DOHH2 (cell line): ENCODE measurements at regions not wholly inside any gene's neighbourhood (a gene's known extent, or its start where the extent isn't known, plus 50 kb on each side); places are given as distances from the start of the nearest gene placed in this dataset.
"Not testable (repeated sequence)": the region's sequence is repeated elsewhere in the genome, so short reads cannot be mapped to it uniquely, and the experiment has no call there.

Source experiments
- H3F3A ChIP-seq: fragments of 200-600 bp; sonication (generic), shearing (Covaris generic); 2 replicates; pipeline ENCODE4 v1.6.0; 2016; ENCODE audit warnings: antibody characterized with exemption, mild to moderate bottlenecking; ENCODE audit not compliant: control insufficient read depth, insufficient read depth
- H3K27ac ChIP-seq: fragments of 200-600 bp; sonication (generic); 2 replicates; pipeline ENCODE4 v1.5.1; 2014; ENCODE audit warnings: low read depth, mild to moderate bottlenecking, low read length, moderate library complexity
- H3K27me3 ChIP-seq: fragments of 200-600 bp; sonication (generic); 2 replicates; pipeline ENCODE4 v1.6.1; 2014; ENCODE audit warnings: mild to moderate bottlenecking, low read length, mixed read lengths; ENCODE audit not compliant: control insufficient read depth
- H3K36me3 ChIP-seq: fragments of 200-600 bp; sonication (generic); 2 replicates; pipeline ENCODE4 v1.6.1; 2014; ENCODE audit warnings: mild to moderate bottlenecking, low read length, moderate library complexity, mixed read lengths; ENCODE audit not compliant: control insufficient read depth
- H3K4me1 ChIP-seq: fragments of 200-600 bp; sonication (generic); 2 replicates; pipeline ENCODE4 v1.6.1; 2014; ENCODE audit warnings: mild to moderate bottlenecking, low read length, mixed read lengths; ENCODE audit not compliant: control insufficient read depth
- H3K4me2 ChIP-seq: fragments of 200-600 bp; sonication (generic); 2 replicates; pipeline ENCODE4 v1.6.0; 2014; ENCODE audit warnings: mild to moderate bottlenecking, low read length, moderate library complexity
- H3K4me3 ChIP-seq: fragments of 200-600 bp; sonication (generic); 2 replicates; pipeline ENCODE4 v1.5.1; 2014; ENCODE audit warnings: mild to moderate bottlenecking, low read length, mixed read lengths
- H3K79me2 ChIP-seq: fragments of 200-600 bp; sonication (generic); 2 replicates; pipeline ENCODE4 v1.6.1; 2014; ENCODE audit warnings: mild to moderate bottlenecking, low read length, mixed read lengths; ENCODE audit not compliant: control insufficient read depth
- H3K9me2 ChIP-seq: fragments of 200-600 bp; sonication (generic); replicated peaks from 2 replicates; pipeline ENCODE4 v1.6.1; 2014; ENCODE audit warnings: mild to moderate bottlenecking, low read length, mixed read lengths; ENCODE audit not compliant: control insufficient read depth
- H3K9me3 ChIP-seq: fragments of 200-600 bp; sonication (generic); 2 replicates; pipeline ENCODE4 v1.6.1; 2014; ENCODE audit warnings: antibody characterized with exemption, low read length, mixed read lengths; ENCODE audit not compliant: control insufficient read depth, insufficient read depth
- H4K20me1 ChIP-seq: fragments of 200-600 bp; sonication (generic); 2 replicates; pipeline ENCODE4 v1.6.0; 2014; ENCODE audit warnings: low read depth, mild to moderate bottlenecking, antibody characterized with exemption, low read length, moderate library complexity; ENCODE audit not compliant: control insufficient read depth, insufficient read depth
- EZH2phosphoT487 ChIP-seq: fragments of 200-600 bp; sonication (generic); IDR thresholded peaks from 2 replicates; pipeline ENCODE4 v1.6.1; 2017; ENCODE audit warnings: borderline replicate concordance, mild to moderate bottlenecking, antibody characterized with exemption, low read length, moderate library complexity, mixed read lengths
- TF ChIP-seq, protein P1 (sequence below): fragments of 200-600 bp; sonication (generic); IDR thresholded peaks from one replicate; pipeline ENCODE4 v1.5.1; 2014; ENCODE audit warnings: antibody characterized with exemption, mild to moderate bottlenecking, low read depth, low read length; ENCODE audit not compliant: poor library complexity, severe bottlenecking

DNA sequence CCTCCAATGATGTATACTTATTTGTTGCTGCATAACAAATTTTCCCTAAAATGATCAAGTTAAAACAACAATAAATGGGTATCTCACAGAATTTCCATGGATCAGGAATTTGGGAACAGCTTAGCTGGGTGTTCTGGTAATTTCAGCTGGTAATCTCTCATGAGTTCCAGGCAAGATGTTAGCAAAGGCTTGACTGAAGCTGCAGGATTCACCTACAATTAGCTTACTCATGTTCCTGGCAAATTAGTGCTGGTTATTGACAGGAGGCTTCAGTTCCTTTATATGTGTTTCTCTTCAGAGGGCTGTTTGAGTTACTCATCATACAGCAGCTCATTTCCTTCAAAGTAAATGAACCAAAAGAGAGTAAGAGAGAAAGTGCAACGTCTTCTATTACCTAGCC lies 506.3 kb upstream of the IMPG1 start:
- no peak overlapping the region for H3K4me3 ChIP-seq
- H3K9me2 ChIP-seq = no peaks in the 10 kb centered on the region
- no peaks in the 10 kb centered on the region for H3K27me3 ChIP-seq
- TF ChIP-seq, protein P1, sequence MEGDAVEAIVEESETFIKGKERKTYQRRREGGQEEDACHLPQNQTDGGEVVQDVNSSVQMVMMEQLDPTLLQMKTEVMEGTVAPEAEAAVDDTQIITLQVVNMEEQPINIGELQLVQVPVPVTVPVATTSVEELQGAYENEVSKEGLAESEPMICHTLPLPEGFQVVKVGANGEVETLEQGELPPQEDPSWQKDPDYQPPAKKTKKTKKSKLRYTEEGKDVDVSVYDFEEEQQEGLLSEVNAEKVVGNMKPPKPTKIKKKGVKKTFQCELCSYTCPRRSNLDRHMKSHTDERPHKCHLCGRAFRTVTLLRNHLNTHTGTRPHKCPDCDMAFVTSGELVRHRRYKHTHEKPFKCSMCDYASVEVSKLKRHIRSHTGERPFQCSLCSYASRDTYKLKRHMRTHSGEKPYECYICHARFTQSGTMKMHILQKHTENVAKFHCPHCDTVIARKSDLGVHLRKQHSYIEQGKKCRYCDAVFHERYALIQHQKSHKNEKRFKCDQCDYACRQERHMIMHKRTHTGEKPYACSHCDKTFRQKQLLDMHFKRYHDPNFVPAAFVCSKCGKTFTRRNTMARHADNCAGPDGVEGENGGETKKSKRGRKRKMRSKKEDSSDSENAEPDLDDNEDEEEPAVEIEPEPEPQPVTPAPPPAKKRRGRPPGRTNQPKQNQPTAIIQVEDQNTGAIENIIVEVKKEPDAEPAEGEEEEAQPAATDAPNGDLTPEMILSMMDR = no peak
- no peak for TF ChIP-seq EZH2phosphoT487
- H3K36me3 ChIP-seq = no peaks in the 10 kb centered on the region
- H3K4me1 ChIP-seq = no peaks in the 10 kb centered on the region
- no peaks in the 10 kb centered on the region for H4K20me1 ChIP-seq
- H3K79me2 ChIP-seq = no peaks in the 10 kb centered on the region
- H3K4me2 ChIP-seq = no peak overlapping the region
- H3F3A ChIP-seq = no peaks in the 10 kb centered on the region
- H3K27ac ChIP-seq = no peak overlapping the region
- H3K9me3 ChIP-seq = no peaks in the 10 kb centered on the region

DNA sequence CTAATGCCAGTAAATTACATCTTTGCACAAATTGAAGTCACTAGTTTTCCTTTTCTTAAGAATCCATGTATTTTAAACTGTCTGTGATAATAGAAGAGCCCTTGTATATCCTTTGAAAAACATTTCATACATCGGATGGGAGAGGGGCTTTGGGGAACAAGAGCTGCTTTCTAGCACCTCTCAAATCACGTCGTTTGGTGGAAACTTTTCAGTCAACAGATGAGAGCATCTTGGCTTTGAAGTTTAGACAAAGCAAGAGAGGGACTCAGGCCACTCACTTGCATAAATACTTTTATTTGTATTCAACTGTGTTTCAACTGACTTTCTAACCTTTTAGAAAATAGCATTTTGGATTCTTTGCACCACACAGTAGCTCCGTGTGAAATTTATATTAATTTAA lies 502.3 kb upstream of the IMPG1 start:
- Histone ChIP-seq H3K4me2 (no peak overlapping the region), H3F3A (no peaks in the 10 kb centered on the region), H3K36me3 (no peaks in the 10 kb centered on the region), H3K4me1 (no peaks in the 10 kb centered on the region), H3K9me2 (no peaks in the 10 kb centered on the region), H3K27ac (no peak overlapping the region), H3K27me3 (no peaks in the 10 kb centered on the region), H3K9me3 (no peaks in the 10 kb centered on the region), H3K4me3 (no peak overlapping the region), H3K79me2 (no peaks in the 10 kb centered on the region), H4K20me1 (no peaks in the 10 kb centered on the region)
- no peak for TF ChIP-seq EZH2phosphoT487
- TF ChIP-seq, protein P1 = no peak

DNA sequence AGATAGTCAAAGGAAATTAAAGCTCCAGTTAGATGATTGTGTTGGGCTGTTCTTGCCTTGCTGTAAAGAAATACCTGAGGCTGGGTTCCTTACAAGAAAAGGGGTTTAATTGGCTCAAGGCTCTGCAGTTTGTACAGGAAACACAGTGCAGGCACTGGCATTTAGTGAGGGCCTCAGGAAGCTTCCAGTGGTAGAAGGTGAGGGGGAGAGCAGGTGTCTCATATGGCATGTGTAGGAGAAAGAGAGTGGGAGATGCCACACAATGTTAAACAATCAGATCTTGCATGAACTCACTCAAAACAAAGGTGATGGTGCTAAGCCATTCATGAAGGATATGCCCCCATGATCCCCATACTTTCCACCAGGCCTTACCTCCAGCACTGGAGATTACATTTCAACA lies 493.5 kb upstream of the IMPG1 start:
- H4K20me1 ChIP-seq = no peaks in the 10 kb centered on the region
- H3K79me2 ChIP-seq = no peaks in the 10 kb centered on the region
- H3F3A ChIP-seq = no peaks in the 10 kb centered on the region
- H3K4me2 ChIP-seq = no peak overlapping the region
- no peak for TF ChIP-seq EZH2phosphoT487
- TF ChIP-seq, protein P1 = no peak
- no peak overlapping the region for H3K4me3 ChIP-seq
- H3K36me3 ChIP-seq = no peaks in the 10 kb centered on the region
- no peaks in the 10 kb centered on the region for H3K9me2 ChIP-seq
- H3K9me3 ChIP-seq = no peaks in the 10 kb centered on the region
- H3K27me3 ChIP-seq = no peaks in the 10 kb centered on the region
- no peak overlapping the region for H3K27ac ChIP-seq
- H3K4me1 ChIP-seq = no peaks in the 10 kb centered on the region

- not testable (repeated sequence) for H3K9me2 ChIP-seq, H3K4me1 ChIP-seq, H4K20me1 ChIP-seq, H3F3A ChIP-seq, H3K79me2 ChIP-seq, H3K4me2 ChIP-seq, H3K9me3 ChIP-seq, H3K27ac ChIP-seq, H3K27me3 ChIP-seq, H3K36me3 ChIP-seq, H3K4me3 ChIP-seq
Measured at GRCh38 chr6:76562371-76562770, 489.9 kb upstream of the IMPG1 start.

- H3K9me2 ChIP-seq, H3K36me3 ChIP-seq, H3K4me1 ChIP-seq, H3K27me3 ChIP-seq, H3F3A ChIP-seq, H3K4me3 ChIP-seq, H3K27ac ChIP-seq, H4K20me1 ChIP-seq, H3K79me2 ChIP-seq, H3K9me3 ChIP-seq, H3K4me2 ChIP-seq: not testable (repeated sequence)
Measured at GRCh38 chr6:76560851-76561755, 488.6 kb upstream of the IMPG1 start.
